CD4-positive, alpha-beta T cell treated with Interleukin-17A for 4 hours (primary cell): ENCODE measurements at regions not wholly inside any gene's neighbourhood (a gene's known extent, or its start where the extent isn't known, plus 50 kb on each side); places are given as distances from the start of the nearest gene placed in this dataset.
"Not testable (repeated sequence)": the region's sequence is repeated elsewhere in the genome, so short reads cannot be mapped to it uniquely, and the experiment has no call there.

Source experiments
- DNase-seq: peaks from one replicate; pipeline ENCODE4 v3.0.0-alpha.2; 2020; ENCODE audit warnings: mixed read lengths

DNA sequence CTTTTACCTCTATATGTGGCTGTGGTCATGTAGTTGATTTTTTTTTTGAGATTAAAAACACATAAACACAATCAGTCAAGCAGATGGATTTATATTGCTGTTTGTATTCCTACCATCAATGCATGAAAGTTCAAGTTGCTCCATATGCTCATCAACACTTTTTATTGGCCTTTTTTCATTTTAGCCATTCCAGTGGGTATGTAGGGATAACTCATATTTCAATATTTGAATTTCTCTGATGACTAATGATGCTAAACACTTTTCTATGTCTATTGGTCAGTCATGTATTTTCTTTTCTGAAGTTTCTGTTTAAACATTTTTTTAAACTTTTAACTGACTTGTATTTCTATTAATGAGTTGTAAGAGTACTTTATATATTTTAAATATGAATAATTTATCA, 445.4 kb upstream of the RGMB start:
- no peak for DNase-seq

DNA sequence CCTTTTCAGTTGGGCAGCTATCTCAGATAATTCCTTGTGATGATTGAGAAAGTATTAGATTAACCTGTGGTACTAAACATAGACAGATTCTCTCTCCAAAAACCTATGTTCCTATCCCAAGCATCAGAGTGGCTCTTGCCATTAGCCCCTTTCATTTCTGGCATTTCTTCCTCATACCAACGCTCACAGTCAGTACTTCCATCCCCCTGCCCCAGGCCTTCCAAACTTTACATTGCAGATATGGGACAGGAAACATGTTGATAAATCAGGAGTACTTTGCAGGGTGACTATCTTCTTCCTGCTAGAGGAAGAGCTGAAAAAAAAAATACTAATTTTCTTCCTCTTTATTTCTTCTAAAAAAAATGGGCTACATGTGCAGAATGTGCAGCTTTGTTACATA, 442.6 kb upstream of the RGMB start:
- DNase-seq: no peak

DNA sequence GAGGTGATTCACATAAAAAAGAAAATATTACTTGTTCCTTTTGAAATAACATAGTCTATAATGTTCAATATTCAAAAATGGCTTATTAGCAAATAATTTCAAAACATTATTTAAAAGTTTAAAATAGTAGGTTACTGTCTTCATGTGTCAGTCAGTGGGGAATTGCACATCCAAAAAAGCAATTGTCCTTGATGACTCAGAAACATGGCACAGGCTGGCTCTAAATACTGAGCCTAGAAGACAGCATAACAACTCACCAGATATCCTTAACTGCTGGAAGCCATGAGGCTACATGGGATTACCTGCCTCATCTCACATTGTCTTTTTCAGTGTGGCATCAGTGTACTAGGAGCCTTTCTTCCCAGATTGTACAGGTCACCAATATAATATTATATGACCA, 439.5 kb upstream of the RGMB start:
- no peak for DNase-seq

DNA sequence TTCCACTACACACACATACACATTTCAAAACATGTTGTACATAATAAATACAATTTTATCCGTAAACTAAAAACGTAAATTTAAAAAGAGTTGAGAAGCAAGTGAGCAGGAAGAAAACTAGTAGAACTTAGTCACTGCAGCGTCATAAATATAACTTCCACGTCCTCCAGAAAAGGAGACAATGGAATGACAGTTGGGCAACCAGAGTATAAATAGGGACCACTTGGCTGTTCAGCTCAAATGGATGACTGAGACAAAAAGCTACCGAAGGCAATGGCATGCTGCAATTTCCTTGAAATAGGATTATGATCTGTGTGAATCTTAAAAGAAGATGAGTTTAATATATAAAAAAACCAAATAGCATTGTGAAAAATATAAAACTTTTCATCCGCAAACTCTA, 438.5 kb upstream of the RGMB start:
- DNase-seq: no peak

DNA sequence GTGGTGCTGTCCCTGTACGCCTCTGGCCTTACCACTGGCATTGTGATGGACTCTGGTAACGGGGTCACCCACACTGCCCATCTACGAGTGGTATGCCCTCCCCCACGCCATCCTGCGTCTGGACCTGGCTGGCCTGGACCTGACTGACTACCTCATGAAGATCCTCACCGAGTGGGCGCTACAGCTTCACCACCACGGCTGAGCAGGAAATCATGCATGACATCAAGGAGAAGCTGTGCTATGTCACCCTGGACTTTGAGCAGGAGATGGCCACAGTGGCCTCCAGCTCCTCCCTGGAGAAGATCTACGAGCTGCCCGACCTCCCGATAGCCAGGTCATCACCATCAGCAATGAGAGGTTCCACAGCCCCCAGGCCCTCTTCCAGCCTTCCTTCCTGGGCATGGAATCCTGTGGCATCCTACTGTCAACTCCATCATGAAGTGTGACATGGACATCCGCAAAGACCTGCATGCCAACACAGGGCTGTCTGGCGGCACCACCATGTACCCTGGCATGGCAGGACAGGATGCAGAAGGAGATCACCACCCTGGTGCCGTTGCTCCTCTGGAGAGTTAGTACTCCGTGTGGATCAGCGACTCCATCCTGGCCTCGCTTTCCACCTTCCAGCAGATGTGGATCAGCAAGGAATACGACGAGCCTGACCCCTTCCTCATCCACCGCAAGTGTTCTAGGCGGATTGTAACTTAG, 434.2 kb upstream of the RGMB start:
- no peak for DNase-seq

DNA sequence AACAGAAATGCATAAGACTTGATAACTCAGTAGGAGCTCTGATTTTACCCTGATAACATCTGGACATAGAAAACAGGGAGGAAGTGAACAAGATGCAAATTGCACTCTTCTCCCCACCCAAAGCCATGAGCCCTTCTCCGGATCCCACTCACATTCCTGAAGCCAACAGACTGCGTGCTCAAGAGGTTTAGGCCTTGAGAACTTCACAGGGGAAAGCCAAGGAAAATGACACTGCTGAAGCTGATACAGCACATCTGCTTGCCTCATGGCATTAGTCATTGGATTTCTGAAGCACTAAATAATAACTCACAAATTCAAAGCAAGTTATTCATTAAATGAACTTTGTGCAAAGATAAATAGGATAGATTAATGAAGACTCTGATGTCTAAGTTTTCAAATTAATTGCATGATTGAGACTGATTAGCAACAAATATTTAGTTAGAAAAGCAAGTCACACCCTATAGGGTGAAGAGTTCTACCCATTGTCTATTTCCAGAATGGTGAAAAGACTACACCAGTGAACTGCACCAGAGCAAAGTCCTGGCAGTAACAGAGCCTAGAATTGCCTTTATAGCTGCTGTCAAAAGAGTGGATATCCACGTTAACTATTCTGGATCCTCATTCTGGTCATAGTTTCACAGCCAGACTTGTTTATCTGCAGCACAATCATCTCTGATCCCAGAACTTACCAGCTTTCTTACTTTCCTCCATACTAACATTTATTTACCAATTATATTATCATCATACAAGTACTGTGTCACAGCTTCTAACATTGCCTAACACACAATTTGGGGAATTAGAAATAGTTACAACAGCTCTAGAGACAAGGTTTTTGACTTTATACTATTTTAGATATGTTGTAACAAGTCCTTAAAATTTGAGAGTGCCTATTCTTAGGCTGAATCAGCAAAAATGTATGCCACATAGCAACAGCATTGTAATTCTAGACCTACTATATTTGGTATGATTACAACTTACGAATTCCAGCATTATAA, 432.1 kb upstream of the RGMB start:
- no peak for DNase-seq

DNA sequence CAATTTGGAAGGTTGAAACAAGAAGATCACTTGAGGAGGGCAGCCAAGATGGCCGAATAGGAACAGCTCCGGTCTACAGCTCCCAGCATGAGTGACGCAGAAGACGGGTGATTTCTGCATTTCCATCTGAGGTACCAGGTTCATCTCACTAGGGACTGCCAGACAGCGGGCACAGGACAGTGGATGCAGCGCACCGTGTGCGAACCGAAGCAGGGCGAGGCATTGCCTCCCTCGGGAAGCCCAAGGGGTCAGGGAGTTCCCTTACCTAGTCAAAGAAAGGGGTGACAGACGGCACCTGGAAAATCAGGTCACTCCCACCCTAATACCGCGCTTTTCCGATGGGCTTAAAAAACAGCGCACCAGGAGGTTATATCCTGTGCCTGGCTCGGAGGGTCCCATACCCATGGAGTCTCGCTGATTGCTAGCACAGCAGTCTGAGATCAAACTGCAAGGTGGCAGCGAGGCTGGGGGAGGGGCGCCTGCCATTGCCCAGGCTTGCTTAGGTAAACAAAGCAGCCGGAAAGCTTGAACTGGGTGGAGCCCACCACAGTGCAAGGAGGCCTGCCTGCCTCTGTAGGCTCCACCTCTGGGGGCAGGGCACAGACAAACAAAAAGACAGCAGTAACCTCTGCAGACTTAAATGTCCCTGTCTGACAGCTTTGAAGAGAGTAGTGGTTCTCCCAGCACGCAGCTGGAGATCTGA, 430.4 kb upstream of the RGMB start:
- DNase-seq: not testable (repeated sequence)

DNA sequence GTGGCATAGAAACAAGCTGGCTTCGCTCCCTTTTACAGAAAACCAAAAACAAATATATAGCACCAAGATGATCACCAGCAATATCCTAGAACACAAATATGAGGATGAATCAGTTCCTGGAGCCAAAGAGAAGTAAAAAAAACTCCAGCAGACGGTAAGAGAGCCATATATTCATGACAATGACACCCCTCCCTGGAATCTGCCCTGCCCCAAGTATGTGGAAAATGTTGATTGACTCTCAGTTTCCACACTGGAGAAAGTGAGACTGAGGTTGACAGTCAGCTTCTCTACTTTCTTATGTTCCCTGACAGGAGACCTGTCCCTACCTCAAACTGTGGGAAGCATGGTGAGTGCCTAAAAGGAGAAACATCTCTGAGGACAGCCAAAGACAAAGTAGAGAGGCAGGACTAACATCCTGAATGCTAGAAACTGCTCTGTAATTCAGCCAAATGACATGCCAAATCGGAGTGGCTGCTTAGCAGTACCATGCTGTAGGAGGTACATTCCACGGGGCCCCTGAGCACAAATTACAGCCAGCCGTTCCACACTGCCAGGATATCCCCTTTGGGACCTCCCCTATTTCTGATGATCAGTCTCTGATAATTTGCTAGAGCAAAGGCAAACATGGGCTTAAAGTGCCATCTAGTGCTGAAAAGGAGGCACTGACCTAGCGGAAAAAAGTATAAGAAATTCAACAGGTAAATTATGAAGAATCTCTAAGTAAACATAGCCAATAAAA, 424.0 kb upstream of the RGMB start:
- no peak for DNase-seq

DNA sequence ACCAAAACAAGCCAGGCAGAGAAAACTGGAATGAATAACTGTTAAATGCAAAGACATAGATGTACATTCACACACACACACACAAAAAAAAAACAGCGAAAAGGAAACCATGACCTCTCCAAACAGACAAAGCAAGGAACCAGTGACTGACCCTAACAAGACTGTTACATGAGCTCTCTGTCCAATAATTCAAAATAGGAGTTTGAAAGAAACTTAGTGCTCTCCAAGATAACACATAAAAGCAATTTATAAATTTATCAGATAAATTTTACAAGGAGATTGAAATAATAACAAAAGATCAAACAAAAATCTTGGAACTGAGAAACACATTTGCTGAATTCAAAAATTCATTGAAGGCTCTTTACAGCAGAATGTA, 423.5 kb upstream of the RGMB start:
- DNase-seq: no peak

DNA sequence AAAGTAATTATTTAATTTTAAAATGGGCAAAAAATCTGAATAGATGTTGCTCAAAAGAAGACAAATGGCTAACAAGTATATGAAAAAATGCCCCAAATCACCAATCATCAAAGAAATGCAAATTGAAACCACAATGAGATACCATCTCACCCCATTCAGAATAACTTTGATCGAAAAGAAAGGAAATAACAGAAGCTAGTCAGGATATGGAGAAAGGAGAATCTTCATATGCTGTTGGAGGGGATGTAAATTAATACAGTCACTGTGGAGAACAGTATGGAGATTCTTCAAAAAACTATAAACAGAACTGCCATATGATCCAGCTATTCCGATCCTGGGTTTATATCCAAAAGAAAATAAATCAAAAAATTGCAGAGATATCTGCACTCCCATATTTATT, 418.5 kb upstream of the RGMB start:
- no peak for DNase-seq

DNA sequence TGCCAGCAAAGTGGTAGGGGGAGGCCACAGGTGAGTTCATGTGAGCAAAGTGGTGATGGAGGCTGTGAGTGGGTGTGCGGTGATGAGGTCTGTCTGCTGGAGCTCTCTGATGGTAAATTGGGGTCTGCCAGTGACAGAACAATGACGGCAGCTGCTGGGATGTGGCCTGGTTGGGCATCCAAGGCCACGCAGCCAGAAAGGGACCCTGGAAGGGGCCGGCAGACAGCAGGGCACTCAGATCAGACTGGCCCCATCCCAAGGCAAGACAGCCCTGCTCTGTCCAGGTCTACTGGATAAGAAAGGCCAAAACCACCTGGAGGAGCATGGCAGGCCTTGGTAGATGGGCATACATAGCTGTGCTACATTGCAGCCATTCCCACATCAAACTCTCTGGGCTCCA, 412.9 kb upstream of the RGMB start:
- DNase-seq: no peak

DNA sequence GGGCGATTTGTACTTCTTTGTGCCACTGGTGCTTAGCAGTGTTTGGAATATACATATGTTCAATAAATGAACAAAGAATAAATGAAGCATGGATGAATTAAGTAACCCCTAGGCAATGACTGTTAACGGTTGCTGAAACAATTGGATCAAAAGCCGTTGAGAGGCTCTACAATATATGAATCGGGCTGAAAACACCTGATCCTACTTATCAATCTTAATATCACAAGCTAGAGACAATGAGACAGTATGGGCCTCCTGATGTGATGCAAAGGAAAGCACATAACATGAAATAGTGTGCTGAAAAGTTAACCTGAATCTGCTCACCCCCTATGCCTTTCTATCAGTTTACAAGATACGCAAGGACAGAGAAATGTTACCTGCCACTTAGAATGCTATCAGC, 410.3 kb upstream of the RGMB start:
- DNase-seq: no peak

DNA sequence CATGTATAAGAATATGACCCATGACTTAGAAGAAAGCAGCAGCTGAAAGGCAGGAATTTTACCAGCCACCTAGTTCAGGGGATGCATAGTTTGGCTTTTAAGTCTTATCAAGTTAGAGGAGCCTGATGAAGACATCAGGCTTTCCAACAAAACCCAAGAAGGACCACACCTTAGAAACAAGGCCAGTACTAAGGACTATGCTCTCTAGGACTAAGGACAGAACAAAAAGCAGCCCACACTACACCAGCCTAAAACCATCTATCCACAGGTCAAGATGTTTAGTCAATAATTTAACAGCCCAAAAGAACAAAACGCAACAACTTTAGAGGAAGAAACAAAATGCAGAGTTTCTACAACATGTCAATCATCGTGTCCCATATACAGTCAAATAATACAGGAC, 408.9 kb upstream of the RGMB start:
- no peak for DNase-seq

DNA sequence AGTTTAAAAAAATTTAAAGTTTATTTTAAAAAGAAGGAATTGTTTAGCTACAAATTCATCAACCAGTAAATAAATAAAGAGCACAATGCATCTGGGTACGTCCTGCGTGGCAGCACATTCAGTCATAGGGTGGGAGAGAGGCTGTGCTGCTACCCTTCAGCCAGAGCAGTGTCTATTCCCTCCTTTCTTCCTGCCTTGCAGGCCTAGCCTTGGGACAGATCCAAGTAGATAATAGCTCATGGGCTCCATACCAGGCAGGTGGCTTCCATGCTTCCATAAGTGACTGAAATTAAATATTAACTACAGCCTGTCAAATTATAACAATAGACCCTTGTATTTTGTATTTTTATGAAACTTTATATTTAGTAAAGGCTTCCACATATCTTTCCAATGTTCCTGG, 408.3 kb upstream of the RGMB start:
- no peak for DNase-seq

DNA sequence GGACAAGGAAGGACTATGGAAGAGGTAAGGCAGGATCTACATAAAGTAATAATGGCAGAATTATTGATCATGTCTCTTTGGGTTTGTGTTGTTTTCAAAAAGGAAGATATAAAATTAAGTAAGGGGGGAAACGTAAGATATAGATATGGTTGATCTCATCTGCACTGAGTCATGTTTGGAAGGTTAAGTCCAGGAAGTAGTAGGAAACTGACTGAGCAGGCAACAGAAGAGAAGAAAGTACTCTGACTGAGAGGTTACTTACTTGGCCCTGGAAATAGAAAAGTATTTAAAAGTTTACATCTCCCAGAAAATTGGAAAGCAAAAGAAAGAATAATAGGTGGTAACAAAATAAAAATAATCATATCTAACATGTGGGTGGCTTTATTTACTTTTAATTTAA, 405.3 kb upstream of the RGMB start:
- no peak for DNase-seq

DNA sequence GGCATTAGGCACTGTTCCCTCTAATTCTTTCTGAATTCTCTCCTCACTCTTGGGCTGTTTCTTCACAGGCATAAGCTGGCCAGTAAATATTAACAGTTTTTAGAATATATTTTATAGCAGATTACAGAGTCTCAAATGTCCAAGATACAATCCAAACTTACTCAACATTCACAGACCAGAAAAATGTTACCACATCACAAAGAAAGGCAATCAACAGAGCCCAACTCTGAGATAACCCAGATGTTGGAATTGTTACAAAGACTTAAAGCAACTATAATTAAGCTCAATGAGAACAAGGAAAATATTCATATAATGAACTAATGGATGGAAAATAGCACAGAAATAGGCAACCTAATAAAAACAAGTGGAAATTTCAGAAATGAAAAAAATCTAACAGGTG, 401.1 kb upstream of the RGMB start:
- DNase-seq: no peak

DNA sequence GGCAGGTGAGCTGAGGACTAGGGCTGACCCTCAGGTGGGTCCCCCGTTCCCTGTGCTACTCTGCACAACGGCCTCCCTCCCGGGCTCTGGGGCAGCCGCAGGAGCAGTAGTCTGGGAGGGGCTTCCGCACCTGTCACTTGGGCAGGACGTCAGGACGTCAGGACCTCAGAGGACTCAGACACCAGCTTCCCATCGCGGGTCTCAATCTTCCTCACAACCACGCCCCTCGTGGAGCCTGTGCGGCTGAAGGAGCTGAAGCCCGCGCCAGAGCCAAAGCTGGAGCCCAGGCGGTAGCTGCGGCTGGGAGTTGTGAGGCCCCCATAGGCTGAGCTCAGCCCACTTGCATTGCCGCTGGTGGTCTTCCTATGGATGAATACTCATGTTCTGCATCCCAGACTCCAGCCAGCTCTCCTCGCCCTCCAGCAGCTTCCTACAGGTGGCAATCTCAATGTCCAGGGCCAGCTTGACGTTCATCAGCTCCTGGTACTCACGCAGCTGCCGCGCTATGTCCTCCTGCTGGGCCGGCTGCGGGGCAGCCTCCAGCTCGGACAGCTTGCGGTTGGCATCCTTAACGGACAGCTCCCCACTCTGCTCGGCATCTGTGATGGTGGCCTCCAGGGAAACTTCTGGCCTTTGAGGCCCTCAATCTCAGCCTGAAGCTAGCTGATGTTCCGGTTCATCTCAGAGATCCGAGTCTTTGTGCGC, 381.4 kb upstream of the RGMB start:
- no peak for DNase-seq

DNA sequence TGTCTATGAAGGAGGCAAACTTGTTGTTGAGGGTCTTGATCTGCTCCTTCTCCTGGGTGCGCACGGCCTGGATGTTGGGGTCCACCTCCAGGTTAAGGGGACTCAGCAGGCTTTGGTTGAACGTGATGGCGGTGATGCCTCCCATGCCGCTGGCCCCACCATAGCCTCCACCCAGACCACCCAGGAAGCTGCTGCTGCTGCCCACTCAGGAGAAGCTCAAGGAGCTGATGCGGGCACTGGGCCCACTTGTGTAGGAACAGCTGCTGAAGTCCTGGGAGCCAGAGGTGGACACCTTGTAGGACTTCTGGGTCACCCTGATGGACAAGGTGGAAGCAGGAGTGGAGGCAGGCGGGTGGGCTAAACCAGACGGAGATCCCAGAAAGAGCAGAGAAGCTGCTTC, 380.3 kb upstream of the RGMB start:
- not testable (repeated sequence) for DNase-seq

DNA sequence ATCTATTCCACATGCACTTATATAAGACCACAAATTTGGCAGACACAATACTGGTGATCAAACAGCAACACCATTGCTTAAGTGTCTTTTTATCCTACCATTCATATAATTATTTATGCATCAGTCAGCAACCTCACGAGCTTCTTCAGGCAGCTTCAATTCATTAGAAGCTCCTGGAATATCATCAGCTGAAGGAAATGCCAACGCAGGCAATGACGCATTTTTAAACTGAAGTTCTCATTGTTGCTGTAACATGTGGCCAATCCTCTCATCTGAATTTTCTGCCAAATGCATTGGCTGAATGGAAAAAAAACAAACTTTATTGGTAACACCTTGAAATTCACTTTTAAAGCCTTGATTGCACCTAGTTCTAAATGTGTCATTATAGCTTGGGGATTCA, 376.4 kb upstream of the RGMB start:
- no peak for DNase-seq

DNA sequence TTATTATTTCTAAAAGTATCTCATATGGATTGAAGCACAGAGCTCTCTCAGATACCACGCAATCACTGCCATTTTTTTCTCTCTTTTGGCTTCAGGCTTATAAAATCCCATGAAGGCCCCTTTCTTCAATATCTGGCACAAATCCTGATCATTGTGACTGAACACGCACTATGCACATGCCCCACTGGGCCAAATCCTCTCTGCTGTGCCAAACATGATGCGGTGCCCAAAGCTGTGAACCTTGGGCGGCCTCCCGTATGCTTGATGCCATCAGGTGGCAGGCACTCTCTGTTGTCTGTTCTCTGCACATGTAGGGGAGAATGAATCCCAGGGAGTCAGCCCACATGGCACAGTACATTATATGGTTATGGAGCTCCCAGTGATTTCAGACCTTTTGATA, 375.0 kb upstream of the RGMB start:
- no peak for DNase-seq

DNA sequence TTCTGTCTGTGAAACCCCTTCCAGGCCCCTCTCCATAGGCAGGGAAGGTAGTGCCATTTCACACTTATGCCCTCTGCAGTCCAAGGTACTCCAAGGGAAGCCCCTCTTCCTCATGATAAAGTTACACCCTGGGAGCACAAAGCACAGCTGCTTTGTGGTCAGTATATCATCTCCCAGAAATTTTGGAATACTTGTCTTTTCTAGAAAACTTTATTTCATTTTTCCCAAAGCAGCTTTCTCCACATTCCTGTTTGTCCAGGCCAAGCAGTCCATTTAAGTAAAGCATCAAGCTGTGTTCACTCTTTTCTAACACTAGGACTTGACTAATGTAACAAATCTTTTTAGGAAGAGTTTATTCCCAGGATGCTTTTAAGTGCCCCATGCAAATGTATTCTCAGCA, 371.8 kb upstream of the RGMB start:
- DNase-seq: no peak

DNA sequence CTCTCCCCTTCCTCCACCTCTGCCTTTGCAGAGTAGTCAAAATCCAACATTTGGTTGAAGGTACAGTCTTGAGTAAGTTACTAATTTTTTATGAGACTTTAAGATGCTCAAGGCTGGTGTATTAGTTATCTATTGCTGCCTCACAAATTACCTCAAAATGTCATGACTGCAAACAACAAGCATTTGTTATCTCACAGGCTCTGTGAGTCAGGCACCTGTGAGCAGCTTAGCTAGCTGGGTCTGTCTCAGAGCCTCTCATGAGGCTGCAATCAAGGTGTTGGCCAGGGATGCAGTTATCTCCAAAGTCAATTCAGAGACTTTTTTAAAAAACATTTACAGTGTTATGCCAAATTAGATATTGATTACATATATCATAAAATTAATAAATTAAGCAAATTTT, 371.3 kb upstream of the RGMB start:
- no peak for DNase-seq
